ENCODE measurements at regions not wholly inside any gene's neighbourhood (a gene's known extent, or its start where the extent isn't known, plus 50 kb on each side); places are given as distances from the start of the nearest gene placed in this dataset.
"Not testable (repeated sequence)": the region's sequence is repeated elsewhere in the genome, so short reads cannot be mapped to it uniquely, and the experiment has no call there.

GRCh38 chr13:71358218-71358617 lies 508.8 kb downstream of the DACH1 start:
- no peak for TF ChIP-seq ZFX (IDR thresholded peaks at IDR 0.05; ENCODE audit: borderline replicate concordance)
- no peak for TF ChIP-seq CTCF (IDR thresholded peaks at IDR 0.05)
- no peak overlapping the region for H3K27ac ChIP-seq

GRCh38 chr13:71355010-71355409 lies 512.0 kb downstream of the DACH1 start:
- no peak overlapping the region for H3K27ac ChIP-seq
- TF ChIP-seq ZFX (IDR thresholded peaks at IDR 0.05; ENCODE audit: borderline replicate concordance), result no peak

GRCh38 chr13:71350886-71351285 lies 516.1 kb downstream of the DACH1 start:
- TF ChIP-seq ZFX (IDR thresholded peaks at IDR 0.05; ENCODE audit: borderline replicate concordance) (no peak), CTCF (IDR thresholded peaks at IDR 0.05) (no peak)
- H3K27ac ChIP-seq, result no peak overlapping the region

GRCh38 chr13:71345856-71346255 lies 521.1 kb downstream of the DACH1 start:
- H3K27ac ChIP-seq, result not testable (repeated sequence)

GRCh38 chr13:71339736-71340135 lies 527.3 kb downstream of the DACH1 start:
- H3K27ac ChIP-seq, result no peak overlapping the region
- TF ChIP-seq CTCF (IDR thresholded peaks at IDR 0.05), result no peak
- TF ChIP-seq ZFX (IDR thresholded peaks at IDR 0.05; ENCODE audit: borderline replicate concordance), result no peak

GRCh38 chr13:71339005-71339404 lies 528.0 kb downstream of the DACH1 start:
- TF ChIP-seq ZFX (IDR thresholded peaks at IDR 0.05; ENCODE audit: borderline replicate concordance) (no peak), CTCF (IDR thresholded peaks at IDR 0.05) (no peak)
- no peak overlapping the region for H3K27ac ChIP-seq

- TF ChIP-seq ZFX (IDR thresholded peaks at IDR 0.05; ENCODE audit: borderline replicate concordance) (no peak), CTCF (IDR thresholded peaks at IDR 0.05) (no peak)
- H3K27ac ChIP-seq, result no peak overlapping the region
Observed at GRCh38 chr13:71338070-71338469, 528.9 kb downstream of the DACH1 start.

- H3K27ac ChIP-seq, result no peak overlapping the region
- no peak for TF ChIP-seq CTCF (IDR thresholded peaks at IDR 0.05)
- TF ChIP-seq ZFX (IDR thresholded peaks at IDR 0.05; ENCODE audit: borderline replicate concordance), result no peak
Observed at GRCh38 chr13:71327266-71327665, 539.7 kb downstream of the DACH1 start.
